Glomerular visceral epithelial cell (primary cell): ENCODE measurements at regions not wholly inside any gene's neighbourhood (a gene's known extent, or its start where the extent isn't known, plus 50 kb on each side); places are given as distances from the start of the nearest gene placed in this dataset.
A peak's percentile ranks its signal among the peaks of the same experiment; 100 is the strongest.

ENCODE experiments used
- DNase-seq: peaks from one replicate; pipeline ENCODE4 v3.0.0-alpha.2; 2016; ENCODE audit errors: extremely low spot score

DNA sequence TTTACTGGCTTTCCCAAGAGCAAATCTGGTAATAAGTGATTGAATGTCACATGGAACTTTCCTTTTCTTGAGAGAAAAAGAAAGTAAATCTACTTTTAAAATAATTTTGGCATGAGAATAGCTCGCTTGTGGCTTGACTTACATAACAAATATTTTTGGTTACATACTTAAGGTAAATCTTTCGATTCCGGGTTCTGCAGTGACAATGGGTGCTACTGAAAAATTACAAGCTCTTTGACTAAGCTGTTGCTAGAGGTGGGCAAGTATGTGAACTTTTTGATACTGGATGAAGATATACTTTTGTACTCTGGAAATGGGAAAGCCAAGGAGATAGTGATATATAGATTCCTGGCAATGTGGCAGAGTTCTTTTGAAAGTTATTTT is 51.9 kb upstream of the OTOL1 start:
- DNase-seq, result no peak

DNA sequence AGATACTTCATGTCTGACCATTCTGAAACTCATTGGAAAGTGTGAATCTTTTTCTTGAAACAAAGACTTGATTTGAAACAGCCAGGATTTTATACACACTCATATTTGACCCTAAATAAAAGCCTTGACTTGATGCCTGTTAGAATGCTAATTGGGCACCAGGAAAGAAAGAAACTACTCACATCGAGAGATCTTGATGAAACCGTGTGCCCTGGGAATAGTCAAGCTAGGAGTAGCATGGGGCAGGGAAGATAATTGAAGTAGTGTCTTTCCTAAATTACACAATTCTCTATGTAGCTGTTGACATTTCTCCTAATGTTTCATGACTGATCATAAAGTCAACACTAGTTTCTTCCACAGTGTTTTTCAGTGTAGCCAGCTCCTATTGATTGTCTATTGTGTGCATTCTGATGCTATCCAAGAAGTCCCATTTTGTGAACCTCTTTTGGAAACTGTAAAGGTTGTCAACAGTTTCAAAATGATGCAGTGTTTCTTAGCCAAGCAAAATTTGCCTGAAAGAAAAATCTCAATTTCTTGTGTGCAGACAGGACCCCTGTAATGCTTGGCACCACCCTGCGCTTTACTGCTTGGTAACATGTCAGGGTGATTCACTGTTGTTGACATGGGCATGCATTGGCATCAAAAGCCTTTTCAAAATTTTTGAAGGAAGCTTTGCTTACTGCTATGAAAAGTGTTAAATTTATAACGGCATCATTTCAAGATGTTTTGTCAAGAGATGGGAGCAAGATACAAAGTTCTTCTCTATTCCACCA is 52.5 kb upstream of the OTOL1 start:
- no peak for DNase-seq

DNA sequence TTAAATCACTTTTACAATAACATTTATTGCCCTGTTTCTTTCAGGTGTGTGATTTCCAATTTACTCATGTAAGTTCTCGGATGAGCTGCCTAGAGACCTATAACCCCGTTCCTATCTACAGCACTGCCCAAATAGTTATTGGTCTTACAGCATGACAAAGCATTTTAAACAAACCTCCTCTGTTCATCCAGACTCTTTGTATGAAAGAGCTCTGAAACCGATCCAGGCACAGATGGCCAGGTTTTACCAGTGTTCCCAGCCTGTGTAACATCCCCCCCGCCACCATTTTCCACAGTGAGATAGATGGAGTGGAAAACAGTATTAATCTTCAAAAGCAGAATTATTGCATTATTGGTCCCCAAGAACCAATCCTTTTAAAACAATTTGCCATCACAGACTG is 59.0 kb upstream of the SPTSSB start:
- no peak for DNase-seq

DNA sequence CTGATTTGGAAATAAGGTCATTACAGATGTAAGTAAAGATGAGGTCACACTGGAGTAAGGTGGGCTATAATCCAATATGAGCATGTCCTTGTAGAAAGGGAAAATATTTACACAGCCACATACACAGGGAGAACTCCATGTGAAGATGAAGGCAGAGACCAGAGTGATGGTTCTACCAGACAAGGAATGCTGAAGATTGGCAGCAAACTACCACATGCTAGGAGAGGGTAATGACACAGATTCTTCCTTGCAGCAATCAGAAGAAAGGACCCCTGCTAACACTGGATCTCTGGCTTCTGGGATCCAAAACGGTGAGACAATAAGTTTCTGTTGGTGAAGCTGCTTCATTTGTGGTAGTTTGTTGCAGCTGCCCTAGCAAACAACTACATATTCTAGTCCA is 56.0 kb upstream of the SPTSSB start:
- no peak for DNase-seq

DNA sequence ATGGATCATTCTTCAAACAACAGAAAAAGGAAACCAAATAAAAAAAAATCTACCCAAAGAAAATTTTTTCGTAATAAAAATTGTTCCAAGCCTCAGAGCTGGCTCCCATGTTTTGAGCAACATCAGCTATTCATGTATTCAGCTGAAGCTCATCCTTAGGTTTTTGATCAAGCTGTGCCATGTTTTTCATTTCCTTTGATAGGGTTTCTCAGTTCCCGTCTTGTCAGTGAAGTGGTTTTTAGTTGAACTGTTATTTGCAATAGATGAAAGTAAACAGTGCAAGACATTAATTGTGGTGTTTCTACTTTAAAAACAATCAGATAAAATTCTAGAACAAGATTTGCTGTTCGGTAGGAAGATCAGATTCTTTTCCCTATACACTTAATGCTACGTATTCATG is 55.4 kb upstream of the SPTSSB start:
- DNase-seq, result no peak

DNA sequence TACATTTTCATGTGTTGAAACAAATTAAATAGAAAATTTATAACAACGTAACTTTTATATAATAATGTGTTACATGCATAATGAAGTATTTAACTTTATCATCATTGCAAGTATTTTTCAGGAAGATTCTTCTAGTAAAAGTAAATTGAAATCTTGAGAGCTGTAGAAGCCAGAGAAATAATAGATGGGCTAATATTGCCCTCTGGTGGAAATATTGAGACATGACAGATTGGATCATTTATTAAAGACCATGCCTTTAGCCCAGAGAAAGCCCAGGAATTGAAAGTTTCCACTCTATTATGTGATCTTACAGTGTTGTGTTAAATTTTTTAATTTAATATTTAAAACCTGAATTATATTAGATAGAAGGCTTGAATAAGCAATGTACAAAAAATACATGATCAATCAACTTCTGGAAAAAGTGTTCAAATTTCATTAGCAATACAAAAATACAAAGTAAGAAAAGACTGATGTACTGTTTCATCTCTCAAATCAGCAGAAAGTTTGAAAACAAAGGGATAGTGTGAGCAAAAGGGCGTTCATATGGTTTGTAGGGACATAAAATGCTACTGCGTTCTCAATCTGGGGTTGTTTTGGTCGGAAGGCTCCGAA is 52.7 kb upstream of the SPTSSB start:
- DNase-seq, result peak; percentile 39

DNA sequence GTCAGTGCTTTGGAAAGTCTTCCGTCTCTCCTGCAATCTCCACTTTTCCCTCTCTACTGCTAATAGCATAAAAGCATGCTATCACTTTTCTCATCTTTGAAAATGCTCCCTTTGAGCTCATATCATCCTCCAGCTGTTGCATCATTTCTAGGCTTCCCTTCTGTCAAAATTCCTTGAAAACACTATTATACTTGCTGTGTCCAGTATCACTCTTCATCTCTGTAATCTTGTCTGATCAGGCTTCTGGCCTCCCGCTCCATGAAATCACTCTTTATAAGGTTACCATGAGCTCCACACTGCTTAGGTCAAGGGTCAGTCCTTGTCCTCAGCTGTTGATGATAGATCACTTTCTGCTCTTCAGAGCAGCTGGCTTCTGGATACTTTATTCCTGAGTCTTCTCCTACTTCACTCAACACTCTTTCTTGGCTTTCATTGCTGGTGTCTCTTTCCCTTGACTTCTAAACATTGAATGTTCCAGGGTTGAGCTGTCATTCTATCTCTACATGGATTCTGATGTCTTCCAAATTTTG is 50.9 kb upstream of the SPTSSB start:
- DNase-seq, result no peak
